ENCODE measurements at regions not wholly inside any gene's neighbourhood (a gene's known extent, or its start where the extent isn't known, plus 50 kb on each side); places are given as distances from the start of the nearest gene placed in this dataset.

- intact Hi-C loops (cut with micrococcal nuclease): no loop called here
- Mint-ChIP-seq H3K4me3 (no peak overlapping the region), H3K27ac (no peak overlapping the region), H3K27me3 (ENCODE audit: low read depth) (no peaks in the 10 kb centered on the region), H3K9me3 (no peaks in the 10 kb centered on the region), H3K36me3 (ENCODE audit: low read depth) (no peaks in the 10 kb centered on the region), H3K4me1 (ENCODE audit: low read depth) (no peaks in the 10 kb centered on the region)
- CTCF ChIA-PET: no interaction called here
- DNase-seq: no peak
Measured at GRCh38 chrX:137483554-137483953, 82.4 kb upstream of the ZIC3 start.

GRCh38 chrX:137482136-137482535 is 83.8 kb upstream of the ZIC3 start:
- H3K27ac Mint-ChIP-seq: no peak overlapping the region
- H3K27me3 Mint-ChIP-seq (ENCODE audit: low read depth): no peaks in the 10 kb centered on the region
- H3K4me3 Mint-ChIP-seq: no peak overlapping the region
- intact Hi-C loops (cut with micrococcal nuclease): no loop called here
- H3K9me3 Mint-ChIP-seq: no peaks in the 10 kb centered on the region
- no peak for DNase-seq
- no peaks in the 10 kb centered on the region for H3K4me1 Mint-ChIP-seq (ENCODE audit: low read depth)
- no peaks in the 10 kb centered on the region for H3K36me3 Mint-ChIP-seq (ENCODE audit: low read depth)
- CTCF ChIA-PET: no interaction called here

GRCh38 chrX:137479386-137479785 is 86.5 kb upstream of the ZIC3 start:
- Mint-ChIP-seq H3K9me3 (no peaks in the 10 kb centered on the region), H3K4me3 (no peak overlapping the region), H3K27me3 (ENCODE audit: low read depth) (no peaks in the 10 kb centered on the region), H3K36me3 (ENCODE audit: low read depth) (no peaks in the 10 kb centered on the region), H3K27ac (no peak overlapping the region), H3K4me1 (ENCODE audit: low read depth) (no peaks in the 10 kb centered on the region)
- intact Hi-C loops (cut with micrococcal nuclease): no loop called here
- CTCF ChIA-PET: no interaction called here
- no peak for DNase-seq

- no peaks in the 10 kb centered on the region for H3K36me3 Mint-ChIP-seq (ENCODE audit: low read depth)
- DNase-seq: no peak
- H3K4me3 Mint-ChIP-seq: no peak overlapping the region
- CTCF ChIA-PET: no interaction called here
- no peaks in the 10 kb centered on the region for H3K27me3 Mint-ChIP-seq (ENCODE audit: low read depth)
- H3K4me1 Mint-ChIP-seq (ENCODE audit: low read depth): no peaks in the 10 kb centered on the region
- peaks cover 2% of the 10 kb centered on the region for H3K9me3 Mint-ChIP-seq
- intact Hi-C loops (cut with micrococcal nuclease): no loop called here
- H3K27ac Mint-ChIP-seq: no peak overlapping the region
Measured at GRCh38 chrX:137441711-137442110, 124.2 kb upstream of the ZIC3 start.

- Mint-ChIP-seq H3K4me3 (no peak overlapping the region), H3K27me3 (ENCODE audit: low read depth) (peaks cover 22% of the 10 kb centered on the region), H3K4me1 (ENCODE audit: low read depth) (peaks cover 5% of the 10 kb centered on the region), H3K36me3 (ENCODE audit: low read depth) (no peaks in the 10 kb centered on the region), H3K27ac (no peak overlapping the region), H3K9me3 (peaks cover 5% of the 10 kb centered on the region)
- DNase-seq: peak; percentile 34
- intact Hi-C loops (cut with micrococcal nuclease): loop anchor here (2.0 kb wide), 2 partner anchors 494 to 594 kb away; no protein-coding TSS in a partner anchor
- CTCF ChIA-PET: interaction anchor here (0.5 to 1.2 kb wide), 4 partner anchors 17 to 699 kb away, joined by 3 to 7 read pairs (median 4); no protein-coding TSS in a partner anchor
Measured at GRCh38 chrX:137432609-137433008, 133.3 kb upstream of the ZIC3 start.

GRCh38 chrX:137431693-137432488 is 134.0 kb upstream of the ZIC3 start:
- CTCF ChIA-PET: interaction anchor here (0.5 to 1.2 kb wide), 4 partner anchors 16 to 700 kb away, joined by 3 to 5 read pairs (median 3); no protein-coding TSS in a partner anchor
- peaks cover 22% of the 10 kb centered on the region for H3K27me3 Mint-ChIP-seq (ENCODE audit: low read depth)
- H3K4me1 Mint-ChIP-seq (ENCODE audit: low read depth): peaks cover 5% of the 10 kb centered on the region
- peaks cover 5% of the 10 kb centered on the region for H3K9me3 Mint-ChIP-seq
- H3K36me3 Mint-ChIP-seq (ENCODE audit: low read depth): no peaks in the 10 kb centered on the region
- no peak overlapping the region for H3K27ac Mint-ChIP-seq
- no peak overlapping the region for H3K4me3 Mint-ChIP-seq
- intact Hi-C loops (cut with micrococcal nuclease): loop anchor here (2.0 kb wide), 2 partner anchors 495 to 595 kb away; no protein-coding TSS in a partner anchor
- DNase-seq: no peak

- peaks cover 7% of the 10 kb centered on the region for H3K4me1 Mint-ChIP-seq (ENCODE audit: low read depth)
- H3K9me3 Mint-ChIP-seq: peaks cover 5% of the 10 kb centered on the region
- H3K36me3 Mint-ChIP-seq (ENCODE audit: low read depth): no peaks in the 10 kb centered on the region
- intact Hi-C loops (cut with micrococcal nuclease): no loop called here
- H3K27ac Mint-ChIP-seq: no peak overlapping the region
- no peak for DNase-seq
- CTCF ChIA-PET: interaction anchor here (0.6 kb wide), 1 partner anchor 15 kb away, joined by 3 read pairs; no protein-coding TSS in a partner anchor
- peaks cover 28% of the 10 kb centered on the region for H3K27me3 Mint-ChIP-seq (ENCODE audit: low read depth)
- no peak overlapping the region for H3K4me3 Mint-ChIP-seq
Measured at GRCh38 chrX:137430984-137431475, 134.9 kb upstream of the ZIC3 start.

GRCh38 chrX:137430301-137430700 is 135.6 kb upstream of the ZIC3 start:
- no peak for DNase-seq
- Mint-ChIP-seq H3K36me3 (ENCODE audit: low read depth) (no peaks in the 10 kb centered on the region), H3K4me1 (ENCODE audit: low read depth) (peaks cover 10% of the 10 kb centered on the region), H3K9me3 (peaks cover 2% of the 10 kb centered on the region), H3K27me3 (ENCODE audit: low read depth) (peaks cover 35% of the 10 kb centered on the region), H3K4me3 (no peak overlapping the region), H3K27ac (no peak overlapping the region)
- intact Hi-C loops (cut with micrococcal nuclease): no loop called here
- CTCF ChIA-PET: no interaction called here

GRCh38 chrX:137428766-137429591 is 136.9 kb upstream of the ZIC3 start:
- Mint-ChIP-seq H3K36me3 (ENCODE audit: low read depth) (no peaks in the 10 kb centered on the region), H3K4me3 (peak overlapping the region; percentile 66), H3K27me3 (ENCODE audit: low read depth) (peaks cover 42% of the 10 kb centered on the region), H3K4me1 (ENCODE audit: low read depth) (peaks cover 10% of the 10 kb centered on the region), H3K9me3 (no peaks in the 10 kb centered on the region), H3K27ac (no peak overlapping the region)
- CTCF ChIA-PET: no interaction called here
- intact Hi-C loops (cut with micrococcal nuclease): loop anchor here (5.0 kb wide), 1 partner anchor 377 kb away; no protein-coding TSS in a partner anchor
- peak; percentile 11 for DNase-seq

GRCh38 chrX:137428221-137428661 is 137.7 kb upstream of the ZIC3 start:
- Mint-ChIP-seq H3K4me3 (peak overlapping the region; percentile 66), H3K4me1 (ENCODE audit: low read depth) (peaks cover 10% of the 10 kb centered on the region), H3K27me3 (ENCODE audit: low read depth) (peaks cover 42% of the 10 kb centered on the region), H3K9me3 (no peaks in the 10 kb centered on the region), H3K36me3 (ENCODE audit: low read depth) (no peaks in the 10 kb centered on the region), H3K27ac (no peak overlapping the region)
- intact Hi-C loops (cut with micrococcal nuclease): loop anchor here (5.0 kb wide), 1 partner anchor 376 kb away; no protein-coding TSS in a partner anchor
- no peak for DNase-seq
- CTCF ChIA-PET: no interaction called here

- H3K27me3 Mint-ChIP-seq (ENCODE audit: low read depth): peaks cover 41% of the 10 kb centered on the region
- H3K36me3 Mint-ChIP-seq (ENCODE audit: low read depth): no peaks in the 10 kb centered on the region
- peak overlapping the region; percentile 66 for H3K4me3 Mint-ChIP-seq
- peaks cover 10% of the 10 kb centered on the region for H3K4me1 Mint-ChIP-seq (ENCODE audit: low read depth)
- no peaks in the 10 kb centered on the region for H3K9me3 Mint-ChIP-seq
- CTCF ChIA-PET: no interaction called here
- intact Hi-C loops (cut with micrococcal nuclease): loop anchor here (2.0 to 5.0 kb wide), 3 partner anchors 119 to 376 kb away; no protein-coding TSS in a partner anchor
- no peak overlapping the region for H3K27ac Mint-ChIP-seq
- no peak for DNase-seq
Measured at GRCh38 chrX:137427816-137428215, 138.1 kb upstream of the ZIC3 start.

- no peak for DNase-seq
- Mint-ChIP-seq H3K4me3 (peak overlapping the region; percentile 66), H3K4me1 (ENCODE audit: low read depth) (peaks cover 10% of the 10 kb centered on the region), H3K27me3 (ENCODE audit: low read depth) (peaks cover 38% of the 10 kb centered on the region), H3K36me3 (ENCODE audit: low read depth) (no peaks in the 10 kb centered on the region), H3K27ac (no peak overlapping the region), H3K9me3 (no peaks in the 10 kb centered on the region)
- CTCF ChIA-PET: no interaction called here
- intact Hi-C loops (cut with micrococcal nuclease): loop anchor here (2.0 to 5.0 kb wide), 3 partner anchors 119 to 375 kb away; no protein-coding TSS in a partner anchor
Measured at GRCh38 chrX:137427426-137427778, 138.5 kb upstream of the ZIC3 start.

Data from activated naive CD4-positive, alpha-beta T cell treated with anti-CD3 and anti-CD28 coated beads for 36 hours (primary cell).